CD14-positive monocyte (primary cell): ENCODE measurements at regions not wholly inside any gene's neighbourhood (a gene's known extent, or its start where the extent isn't known, plus 50 kb on each side); places are given as distances from the start of the nearest gene placed in this dataset.

Experiments used
- DNase-seq, 3 donors: peaks; one replicate each; pipeline ENCODE4 v3.0.0-alpha.2; 2011 to 2022
- H2AFZ ChIP-seq: 2 replicates; pipeline ENCODE4 v1.6.0; 2012; ENCODE audit warnings: mild to moderate bottlenecking, low read depth, low read length, inconsistent platforms; ENCODE audit not compliant: insufficient read depth, poor library complexity, severe bottlenecking
- H3K27ac ChIP-seq, 2 donors: 1 replicate in 1 of 2; 2 replicates in 1 of 2; pipeline ENCODE4 v1.5.1; 2012 to 2013; ENCODE audit warnings: low read length in 2 of 2, control low read depth in 1 of 2, inconsistent platforms in 1 of 2, low read depth in 1 of 2, mild to moderate bottlenecking in 1 of 2
- H3K27me3 ChIP-seq, 2 donors: one replicate each; pipeline versions ENCODE4 v1.6.0 to v1.6.1; 2011 to 2013; ENCODE audit warnings: low read length in 2 of 2; ENCODE audit not compliant: control insufficient read depth in 2 of 2, insufficient read depth in 2 of 2
- H3K36me3 ChIP-seq, 2 donors: replicated peaks in 1 of 2; 1 replicate in 1 of 2; 2 replicates in 1 of 2; pipeline versions ENCODE4 v1.5.1 to v1.6.1; 2012 to 2013; ENCODE audit warnings: low read length in 2 of 2, control low read depth in 1 of 2, inconsistent platforms in 1 of 2, mild to moderate bottlenecking in 1 of 2; ENCODE audit not compliant: insufficient read depth in 2 of 2, control insufficient read depth in 1 of 2
- H3K4me1 ChIP-seq, 2 donors: 1 replicate in 1 of 2; 2 replicates in 1 of 2; pipeline versions ENCODE4 v1.5.1 to v1.6.1; 2012 to 2013; ENCODE audit warnings: low read length in 2 of 2, control low read depth in 1 of 2, inconsistent platforms in 1 of 2, mild to moderate bottlenecking in 1 of 2, moderate library complexity in 1 of 2; ENCODE audit not compliant: insufficient read depth in 2 of 2, control insufficient read depth in 1 of 2
- H3K4me2 ChIP-seq: replicated peaks from 2 replicates; pipeline ENCODE3; 2012; ENCODE audit warnings: low read length, moderate library complexity, mild to moderate bottlenecking; ENCODE audit not compliant: poor library complexity, severe bottlenecking; ENCODE audit errors: extremely low read depth
- H3K4me3 ChIP-seq, 3 experiments: fragments of 200-600 bp in 1 of 3; sonication (generic) in 1 of 3; replicated peaks in 1 of 3; 1 replicate in 2 of 3; 2 replicates in 1 of 3; pipeline ENCODE4 v1.5.1; 2011 to 2013; ENCODE audit warnings: low read length in 3 of 3, mild to moderate bottlenecking in 3 of 3, control low read depth in 2 of 3, low read depth in 2 of 3, inconsistent platforms in 1 of 3, moderate library complexity in 1 of 3
- H3K79me2 ChIP-seq: 2 replicates; pipeline ENCODE4 v1.6.0; 2012; ENCODE audit warnings: mild to moderate bottlenecking, control low read depth, inconsistent platforms, low read length, moderate library complexity; ENCODE audit not compliant: insufficient read depth
- H3K9ac ChIP-seq: 2 replicates; pipeline ENCODE4 v1.6.0; 2017; ENCODE audit warnings: low read length, mild to moderate bottlenecking; ENCODE audit not compliant: insufficient read depth, poor library complexity, severe bottlenecking
- H3K9me3 ChIP-seq, 2 donors: replicated peaks in 1 of 2; 1 replicate in 1 of 2; 2 replicates in 1 of 2; pipeline versions ENCODE4 v1.5.1 to v1.6.1; 2012 to 2013; ENCODE audit warnings: low read length in 2 of 2, control low read depth in 1 of 2; ENCODE audit not compliant: control insufficient read depth in 1 of 2, insufficient read depth in 1 of 2
- H4K20me1 ChIP-seq: 2 replicates; pipeline ENCODE4 v1.6.0; 2012; ENCODE audit warnings: mild to moderate bottlenecking, low read length, control low read depth, moderate library complexity; ENCODE audit not compliant: insufficient read depth
- H3K27ac Mint-ChIP-seq, 7 donors: one replicate each; pipeline ENCODE4 v1.8.0; 2020; ENCODE audit warnings: mild to moderate bottlenecking in 7 of 7, mixed read lengths in 7 of 7, moderate library complexity in 6 of 7, inconsistent platforms in 2 of 7
- H3K27me3 Mint-ChIP-seq, 3 donors: one replicate each; pipeline ENCODE4 v1.8.0; 2021 to 2022; ENCODE audit warnings: low read depth in 3 of 3, mild to moderate bottlenecking in 3 of 3, mixed read lengths in 3 of 3, moderate library complexity in 3 of 3, inconsistent platforms in 1 of 3
- H3K36me3 Mint-ChIP-seq, 2 donors: one replicate each; pipeline ENCODE4 v1.8.0; 2020; ENCODE audit warnings: mixed read lengths in 2 of 2, inconsistent platforms in 1 of 2, mild to moderate bottlenecking in 1 of 2
- H3K4me1 Mint-ChIP-seq: one replicate; pipeline ENCODE4 v1.8.0; 2020; ENCODE audit warnings: mild to moderate bottlenecking, mixed read lengths
- H3K4me3 Mint-ChIP-seq, 2 donors: one replicate each; pipeline ENCODE4 v1.8.0; 2020; ENCODE audit warnings: mild to moderate bottlenecking in 2 of 2, mixed read lengths in 2 of 2, moderate library complexity in 1 of 2
- H3K9me3 Mint-ChIP-seq, 7 donors: one replicate each; pipeline ENCODE4 v1.8.0; 2020 to 2022; ENCODE audit warnings: mixed read lengths in 7 of 7, mild to moderate bottlenecking in 6 of 7, moderate library complexity in 6 of 7, inconsistent platforms in 2 of 7
- CTCF ChIP-seq: fragments of 200-600 bp; IDR thresholded peaks from one replicate; pipeline ENCODE4 v1.8.0; 2022; ENCODE audit warnings: antibody characterized with exemption, mild to moderate bottlenecking
- WGBS: methylation state at CpG from one replicate; pipeline ENCODE4 v1.1.5; 2013; ENCODE audit warnings: missing lambda C conversion rate; ENCODE audit not compliant: insufficient coverage; 5-methylcytosine and 5-hydroxymethylcytosine counted together
- intact Hi-C, 2 donors: fragments of 100-400 bp; cut with micrococcal nuclease; formaldehyde crosslinking; loops; one replicate each; pipeline versions ENCODE4 v1.15.0 to v1.15.1; 2023

GRCh38 chr15:26212109-26212508 lies 349.0 kb upstream of the ATP10A start:
- DNase-seq: no peak
- no peaks in the 10 kb centered on the region for H3K27me3 ChIP-seq
- H3K4me1 Mint-ChIP-seq: no peaks in the 10 kb centered on the region
- intact Hi-C loops: no loop called here
- no peaks in the 10 kb centered on the region for H3K4me1 ChIP-seq
- H3K79me2 ChIP-seq: no peaks in the 10 kb centered on the region
- H4K20me1 ChIP-seq: no peaks in the 10 kb centered on the region
- no CpG with 5 or more reads among the region's 1 CpG for WGBS
- no peak overlapping the region for H3K27ac Mint-ChIP-seq
- no peak overlapping the region for H3K4me3 Mint-ChIP-seq
- no peak overlapping the region for H3K9ac ChIP-seq
- H3K36me3 Mint-ChIP-seq: no peaks in the 10 kb centered on the region
- no peak overlapping the region for H2AFZ ChIP-seq
- peaks cover 0 to 11% of the 10 kb centered on the region in 2 donors for H3K9me3 ChIP-seq
- no peak overlapping the region for H3K27ac ChIP-seq
- peaks cover 0 to 12% (median 6%) of the 10 kb centered on the region in 7 donors for H3K9me3 Mint-ChIP-seq
- H3K4me2 ChIP-seq: no peak overlapping the region
- H3K4me3 ChIP-seq: no peak overlapping the region
- H3K27me3 Mint-ChIP-seq: no peaks in the 10 kb centered on the region
- H3K36me3 ChIP-seq: no peaks in the 10 kb centered on the region
- no peak for TF ChIP-seq CTCF

GRCh38 chr15:26210980-26211379 lies 347.9 kb upstream of the ATP10A start:
- no peaks in the 10 kb centered on the region for H3K27me3 ChIP-seq
- DNase-seq: no peak
- H3K4me3 ChIP-seq: no peak overlapping the region
- Mint-ChIP-seq H3K36me3 (no peaks in the 10 kb centered on the region), H3K4me1 (no peaks in the 10 kb centered on the region), H3K9me3 (peaks cover 0 to 17% (median 4%) of the 10 kb centered on the region in 7 donors), H3K4me3 (no peak overlapping the region), H3K27ac (no peak overlapping the region), H3K27me3 (no peaks in the 10 kb centered on the region)
- intact Hi-C loops: no loop called here
- no peak overlapping the region for H2AFZ ChIP-seq
- H3K4me1 ChIP-seq: no peaks in the 10 kb centered on the region
- TF ChIP-seq CTCF: no peak
- H3K36me3 ChIP-seq: no peaks in the 10 kb centered on the region
- no peaks in the 10 kb centered on the region for H4K20me1 ChIP-seq
- no peak overlapping the region for H3K27ac ChIP-seq
- no peak overlapping the region for H3K4me2 ChIP-seq
- H3K9ac ChIP-seq: no peak overlapping the region
- H3K9me3 ChIP-seq: peaks cover 0 to 11% of the 10 kb centered on the region in 2 donors
- WGBS: no CpG with 5 or more reads among the region's 3 CpGs
- H3K79me2 ChIP-seq: no peaks in the 10 kb centered on the region
